GM18502 (cell line): ENCODE measurements at regions not wholly inside any gene's neighbourhood (a gene's known extent, or its start where the extent isn't known, plus 50 kb on each side); places are given as distances from the start of the nearest gene placed in this dataset.
A peak's percentile ranks its signal among the peaks of the same experiment; 100 is the strongest.
"Not testable (repeated sequence)": the region's sequence is repeated elsewhere in the genome, so short reads cannot be mapped to it uniquely, and the experiment has no call there.

Experiments used
- ATAC-seq: cut with Tn5 transposase; IDR thresholded peaks from one replicate; pipeline ENCODE4 v1.9.1; 2021; ENCODE audit warnings: mild to moderate bottlenecking; ENCODE audit not compliant: unreplicated experiment, poor library complexity

- no peak for ATAC-seq
These were observed 94.2 kb upstream of the S1PR3 start for GRCh38 chr9:88897081-88897480.

DNA sequence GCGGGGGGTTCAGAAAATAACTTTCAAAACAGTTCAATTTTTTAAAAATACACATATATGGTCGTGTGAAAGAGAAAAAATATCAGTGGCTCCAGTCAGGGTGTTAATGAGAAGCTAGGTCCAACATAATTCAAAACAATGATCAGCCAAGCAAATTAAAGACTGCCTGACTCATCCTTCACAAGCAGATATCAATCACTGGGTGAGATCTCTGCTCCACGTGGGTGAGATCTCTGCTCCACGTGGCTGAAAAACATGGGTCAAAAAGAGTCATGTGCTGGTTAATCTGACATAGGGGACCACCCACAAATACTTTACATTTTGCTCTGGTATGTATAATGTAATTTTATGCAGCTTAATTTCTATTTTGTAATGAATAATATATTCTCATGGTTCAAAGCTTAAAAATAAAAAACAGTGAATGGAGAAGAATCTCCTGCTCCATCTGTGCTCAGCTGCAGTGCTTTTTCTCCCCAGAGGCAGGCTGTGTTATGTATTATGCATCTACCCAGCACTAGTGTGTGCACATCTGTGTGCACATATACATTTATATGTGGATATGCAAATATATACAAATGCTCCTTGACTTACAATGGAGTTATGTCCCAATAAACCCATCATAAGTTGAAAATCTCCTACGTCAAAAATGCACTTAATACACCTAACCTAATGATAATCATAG is 93.1 kb upstream of the S1PR3 start:
- ATAC-seq = no peak

DNA sequence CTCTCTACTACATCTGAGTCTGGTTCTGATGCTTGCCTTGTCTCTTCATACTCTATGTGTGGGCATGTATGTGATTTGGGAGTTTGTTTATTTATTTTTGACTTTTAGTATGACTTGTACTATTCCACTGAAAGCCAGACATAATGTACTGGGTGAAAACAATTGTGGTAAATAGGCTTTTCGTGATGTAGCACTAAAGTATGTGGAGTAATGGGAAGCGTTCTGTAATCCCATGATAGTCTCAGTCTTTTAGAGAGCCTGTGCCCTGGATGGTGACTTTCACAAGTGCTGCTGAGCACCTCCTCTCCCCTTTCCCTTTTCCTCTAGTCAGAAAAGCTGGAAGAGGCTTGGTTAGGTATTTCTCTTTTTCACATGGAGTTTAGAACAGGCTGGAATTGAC is 85.8 kb upstream of the S1PR3 start:
- no peak for ATAC-seq

DNA sequence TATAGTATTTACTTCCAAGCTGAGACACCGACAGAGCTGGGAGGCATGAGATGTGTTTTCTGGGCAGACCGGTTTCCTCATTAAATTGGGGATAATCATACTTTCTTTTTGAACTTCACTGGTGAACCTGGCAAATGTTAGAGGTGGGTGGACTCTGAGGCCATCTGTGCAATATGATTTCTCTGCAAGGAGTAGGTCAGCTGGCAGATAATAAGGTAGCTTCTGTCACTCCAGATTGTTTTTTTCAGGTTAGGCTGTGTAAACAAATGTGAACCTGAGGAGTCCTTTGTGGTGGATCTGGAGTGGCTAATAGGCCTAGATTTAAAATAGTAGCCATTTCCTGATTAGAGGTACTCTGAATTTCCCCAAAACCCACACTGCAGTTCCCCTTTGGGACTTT is 75.4 kb upstream of the S1PR3 start:
- no peak for ATAC-seq

DNA sequence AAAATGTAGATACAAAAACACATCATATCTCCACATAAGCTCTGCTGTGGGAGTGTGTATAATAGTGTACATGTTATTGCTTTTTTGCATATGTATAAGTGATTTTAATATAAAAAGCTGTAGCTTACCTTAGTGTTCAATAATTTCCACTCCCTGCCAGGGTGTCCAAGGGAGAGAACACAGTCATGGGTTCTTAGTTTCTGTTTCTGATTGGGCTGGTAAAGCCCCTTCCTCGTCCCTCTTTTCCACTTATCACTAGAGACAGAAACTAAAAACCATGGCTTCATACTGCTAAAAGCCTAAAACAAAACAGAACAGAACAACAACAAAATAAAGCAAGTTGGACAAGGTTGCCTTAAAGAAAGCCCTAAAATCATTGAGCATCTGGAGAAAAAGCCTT is 74.4 kb upstream of the S1PR3 start:
- ATAC-seq = no peak

- no peak for ATAC-seq
These were observed 73.9 kb upstream of the S1PR3 start for GRCh38 chr9:88917375-88917774.

DNA sequence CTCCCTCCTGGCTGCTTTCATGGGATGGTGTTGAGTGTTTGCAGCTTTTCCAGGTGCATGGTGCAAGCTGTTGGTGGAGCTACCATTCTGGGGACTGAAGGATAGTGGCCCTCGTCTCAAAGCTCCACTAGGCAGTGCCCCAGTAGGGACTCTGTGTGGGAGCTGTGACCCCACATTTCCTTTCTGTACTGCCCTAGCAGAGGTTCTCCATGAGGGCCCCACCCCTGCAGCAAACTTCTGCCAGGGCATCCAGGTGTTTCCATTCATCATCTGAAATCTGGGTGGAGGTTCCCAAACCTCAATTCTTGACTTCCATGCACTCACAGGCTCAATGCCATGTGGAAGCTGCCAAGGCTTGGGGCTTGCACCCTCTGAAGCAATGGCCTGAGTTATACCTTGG is 72.7 kb upstream of the S1PR3 start:
- not testable (repeated sequence) for ATAC-seq

DNA sequence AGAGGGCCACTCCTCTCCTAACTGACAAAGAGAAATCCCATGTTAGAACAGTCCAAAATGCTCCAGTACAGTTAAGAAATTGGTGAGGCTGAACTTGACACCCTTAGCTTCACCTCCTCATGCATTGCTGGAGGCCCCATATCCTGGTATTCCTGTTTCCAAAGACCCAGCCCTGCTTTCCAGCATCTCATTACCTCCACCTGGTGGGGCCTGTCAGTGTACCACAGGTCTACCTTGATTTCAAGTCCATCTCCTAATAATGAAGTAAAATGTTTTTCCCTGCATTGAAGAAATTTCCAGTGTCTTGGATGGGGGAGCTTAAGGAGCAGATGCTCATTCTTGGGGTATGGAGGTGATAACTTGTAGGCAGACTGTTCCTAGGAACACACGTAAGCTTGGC is 70.6 kb upstream of the S1PR3 start:
- no peak for ATAC-seq

DNA sequence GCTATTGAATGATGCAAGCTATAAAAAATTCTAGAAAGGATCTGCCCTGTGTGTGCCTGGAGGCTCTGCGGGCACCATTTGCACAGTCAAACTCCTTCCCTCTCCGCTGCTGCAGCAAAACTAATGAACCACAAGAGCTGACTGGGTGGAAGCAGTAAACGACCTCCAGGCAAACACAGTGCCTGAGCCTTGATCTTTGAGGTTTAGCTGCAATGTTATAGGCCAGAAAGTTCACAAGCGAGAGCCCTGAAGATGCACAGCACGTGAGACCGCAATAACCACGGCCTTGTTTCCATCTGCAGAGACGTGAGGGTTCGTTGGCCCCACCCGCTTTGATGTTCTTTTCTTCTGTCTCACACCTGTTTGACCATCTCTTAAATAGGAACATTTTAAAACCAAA is 69.2 kb upstream of the S1PR3 start:
- ATAC-seq = peak; percentile 65

GRCh38 chr9:88923092-88923491 is 68.2 kb upstream of the S1PR3 start:
- ATAC-seq = no peak

DNA sequence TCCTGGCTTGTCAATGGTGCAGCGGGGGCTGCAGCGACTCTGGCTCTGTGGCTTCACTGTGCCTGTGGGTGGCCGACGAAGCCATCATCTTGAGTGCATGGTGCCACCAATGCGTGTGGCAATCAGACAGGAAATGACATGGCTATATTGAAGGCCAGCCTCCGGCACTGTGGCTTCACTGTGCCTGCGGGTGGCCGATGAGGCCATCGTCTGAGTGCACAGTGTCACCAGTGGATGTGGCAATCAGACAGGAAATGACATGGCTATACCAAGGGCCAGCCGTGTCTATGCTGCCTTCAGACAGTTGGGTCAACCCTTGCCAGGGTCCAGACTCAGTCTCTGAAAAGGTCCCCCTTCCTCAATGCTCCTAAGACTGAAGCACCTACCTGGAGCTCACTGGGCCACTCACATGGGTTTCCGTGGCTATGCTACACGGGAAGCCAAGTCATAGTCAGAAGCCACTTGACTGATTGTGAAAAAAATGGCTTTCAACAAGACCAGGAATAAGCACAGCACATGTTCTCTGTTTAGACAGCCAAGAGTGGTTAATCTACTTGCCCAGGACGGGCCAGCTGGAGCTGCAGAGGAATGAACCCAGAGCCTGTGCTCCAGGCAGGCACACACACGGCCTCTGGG is 67.5 kb upstream of the S1PR3 start:
- no peak for ATAC-seq

GRCh38 chr9:88925481-88925880 is 65.8 kb upstream of the S1PR3 start:
- no peak for ATAC-seq

- ATAC-seq = no peak
These were observed 64.3 kb upstream of the S1PR3 start for GRCh38 chr9:88926781-88927505.

DNA sequence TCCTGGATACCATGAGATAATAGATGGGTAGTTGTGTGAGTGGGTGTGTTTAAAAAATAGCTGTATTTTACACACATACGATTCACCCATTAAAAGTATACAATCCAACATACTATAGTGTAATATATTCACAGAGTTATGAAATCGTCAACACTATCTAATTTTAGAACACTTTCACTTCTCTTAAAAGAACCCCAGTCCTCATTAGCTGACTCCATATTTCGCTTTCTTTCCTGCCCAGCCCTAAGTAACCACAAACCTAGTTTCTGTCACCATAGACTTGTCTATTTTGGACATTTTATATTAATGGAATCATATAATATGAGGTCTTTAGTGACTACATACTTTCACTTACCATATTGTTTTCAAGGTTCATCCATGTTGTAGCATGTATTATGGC is 63.8 kb upstream of the S1PR3 start:
- no peak for ATAC-seq

- ATAC-seq = no peak
These were observed 60.6 kb upstream of the S1PR3 start for GRCh38 chr9:88930716-88931115.

DNA sequence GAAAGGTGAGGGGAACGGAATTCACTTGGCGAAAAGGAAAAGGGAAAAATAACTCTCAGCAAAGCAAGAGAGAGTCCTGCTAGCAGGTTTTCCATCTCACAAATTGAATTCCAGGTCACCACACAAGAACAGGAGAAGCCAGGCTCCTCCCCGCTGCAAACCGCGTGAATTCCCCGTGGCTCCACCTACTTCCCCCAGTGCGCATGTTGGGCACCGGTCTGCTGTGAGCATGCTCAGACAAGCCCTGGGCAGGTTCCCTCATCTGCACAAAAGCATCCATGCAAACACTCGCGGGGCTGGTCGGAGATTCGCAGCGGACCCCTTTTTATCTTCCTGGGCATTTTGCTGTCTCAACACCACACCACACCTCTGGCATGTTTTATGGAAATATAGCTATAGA is 58.5 kb upstream of the S1PR3 start:
- ATAC-seq = no peak

DNA sequence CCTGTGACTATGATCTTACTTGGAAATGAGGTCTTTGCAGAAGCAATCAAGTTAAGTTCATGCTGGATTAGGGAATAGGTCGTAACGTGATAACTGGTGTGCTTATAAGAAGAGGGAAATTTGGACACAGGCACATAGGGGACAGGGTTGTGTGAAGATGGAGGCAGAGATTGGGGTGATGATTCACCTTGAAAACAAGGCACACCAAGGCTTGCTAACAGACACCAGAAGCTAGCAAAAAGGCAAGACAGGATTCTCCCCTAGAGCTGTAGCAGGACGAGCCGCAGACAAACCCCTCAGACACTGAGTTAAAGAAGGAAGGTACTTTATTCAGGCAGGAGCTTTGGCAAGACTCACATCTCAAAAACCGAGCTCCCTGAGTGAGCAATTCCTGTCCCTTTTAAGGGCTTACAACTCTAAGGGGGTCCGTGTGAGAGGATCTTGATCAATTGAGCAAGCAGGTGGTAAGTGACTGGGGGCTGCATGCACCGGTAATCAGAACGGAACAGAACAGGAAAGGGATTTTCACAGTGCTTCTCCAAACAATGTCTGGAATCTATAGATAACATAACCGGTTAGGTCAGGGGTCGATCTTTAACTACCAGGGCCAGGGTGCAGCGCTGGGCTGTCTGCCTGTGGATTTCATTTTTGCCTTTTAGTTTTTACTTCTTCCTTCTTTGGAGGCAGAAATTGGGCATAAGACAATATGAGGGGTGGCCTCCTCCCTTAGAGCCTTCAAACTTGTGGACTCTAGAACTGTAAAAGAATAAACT is 57.5 kb upstream of the S1PR3 start:
- no peak for ATAC-seq

DNA sequence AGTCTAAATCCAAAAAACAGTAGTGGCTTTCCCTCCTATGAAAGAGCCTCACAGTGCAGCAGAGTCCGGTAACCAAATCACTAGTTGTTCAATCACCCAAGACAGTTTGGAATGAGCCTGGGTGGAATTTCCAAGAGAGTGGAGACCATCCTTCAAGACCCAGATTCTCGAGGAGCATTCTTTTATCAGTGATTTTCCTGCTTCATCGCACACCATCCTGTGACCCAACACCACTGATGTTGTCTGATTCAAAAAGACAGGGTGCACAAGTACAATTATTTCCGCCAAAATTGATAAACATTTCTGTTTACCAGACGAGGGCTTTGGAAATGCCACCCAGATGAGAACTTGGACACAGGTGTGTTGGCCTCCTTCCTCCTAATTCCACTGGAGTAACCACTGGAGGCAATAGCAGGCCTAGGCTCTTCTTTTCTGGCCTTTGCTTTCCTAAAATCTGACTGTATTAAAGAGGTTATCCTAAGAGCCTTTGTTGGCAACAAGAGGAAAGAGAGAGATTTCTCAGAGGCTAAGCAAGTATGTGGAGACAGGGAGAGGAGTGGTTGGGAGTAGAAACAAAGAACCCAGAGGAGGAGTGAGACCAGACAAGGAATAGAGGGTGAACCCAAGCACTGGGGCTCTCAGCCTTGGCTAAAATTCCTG is 56.3 kb upstream of the S1PR3 start:
- ATAC-seq = no peak

DNA sequence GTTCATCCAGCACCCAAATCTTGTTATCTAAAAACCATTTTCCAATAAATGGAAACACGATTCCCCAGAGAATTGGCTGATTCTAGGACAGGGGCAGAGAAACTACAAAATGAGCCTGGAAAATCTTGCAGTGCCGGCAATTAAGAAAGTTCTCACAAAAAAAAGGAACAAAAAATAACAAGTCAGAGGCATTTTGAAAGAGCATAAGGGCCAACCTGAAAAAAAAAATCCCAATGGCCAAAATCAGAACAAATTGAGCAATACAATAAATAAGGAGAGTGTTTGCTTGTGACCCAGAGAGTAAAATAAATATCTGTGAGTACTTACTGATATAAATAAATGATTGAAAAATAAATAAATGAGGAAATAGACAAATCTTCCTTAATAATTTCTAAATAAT is 55.1 kb upstream of the S1PR3 start:
- no peak for ATAC-seq

DNA sequence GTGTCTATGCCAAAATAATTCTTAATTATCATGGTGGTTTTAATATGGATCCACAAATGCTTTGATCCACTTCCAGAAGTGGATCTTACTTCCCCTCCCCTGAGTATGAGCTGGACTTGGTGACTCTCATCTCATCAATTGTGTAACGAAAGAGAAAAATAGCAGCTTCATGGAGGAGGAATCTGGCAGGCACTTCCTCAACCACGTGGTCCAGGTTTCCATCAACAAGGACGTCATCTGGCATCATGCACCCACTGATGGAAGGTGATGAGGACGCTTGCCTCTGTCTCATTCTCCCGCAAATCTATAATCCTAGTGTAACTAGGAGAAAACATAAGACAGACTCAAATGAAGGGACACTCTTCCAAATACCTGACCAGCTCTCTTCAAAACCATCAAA is 54.6 kb upstream of the S1PR3 start:
- ATAC-seq = no peak
